ENCODE measurements at regions not wholly inside any gene's neighbourhood (a gene's known extent, or its start where the extent isn't known, plus 50 kb on each side); places are given as distances from the start of the nearest gene placed in this dataset.

GRCh38 chr1:8198522-8198921 is 119.4 kb upstream of the SLC45A1 start:
- H3K4me1 ChIP-seq (ENCODE audit: control insufficient read depth in 1 of 2, low read depth in 2 of 2): peaks cover 38 to 84% of the 10 kb centered on the region in 2 donors
- no peak for DNase-seq (ENCODE audit: low spot score)

GRCh38 chr1:8197493-8198282 is 120.2 kb upstream of the SLC45A1 start:
- Histone ChIP-seq H3K9me3 (no peaks in the 10 kb centered on the region), H3K4me1 (ENCODE audit: control insufficient read depth in 1 of 2, low read depth in 2 of 2) (peaks cover 30 to 76% of the 10 kb centered on the region in 2 donors), H3K36me3 (no peaks in the 10 kb centered on the region), H3K27me3 (replicated peaks; ENCODE audit: insufficient read depth) (no peaks in the 10 kb centered on the region), H3K4me3 (no peak overlapping the region), H3K27ac (peak overlapping the region; percentile 79 to 93)
- TF ChIP-seq, protein P1, sequence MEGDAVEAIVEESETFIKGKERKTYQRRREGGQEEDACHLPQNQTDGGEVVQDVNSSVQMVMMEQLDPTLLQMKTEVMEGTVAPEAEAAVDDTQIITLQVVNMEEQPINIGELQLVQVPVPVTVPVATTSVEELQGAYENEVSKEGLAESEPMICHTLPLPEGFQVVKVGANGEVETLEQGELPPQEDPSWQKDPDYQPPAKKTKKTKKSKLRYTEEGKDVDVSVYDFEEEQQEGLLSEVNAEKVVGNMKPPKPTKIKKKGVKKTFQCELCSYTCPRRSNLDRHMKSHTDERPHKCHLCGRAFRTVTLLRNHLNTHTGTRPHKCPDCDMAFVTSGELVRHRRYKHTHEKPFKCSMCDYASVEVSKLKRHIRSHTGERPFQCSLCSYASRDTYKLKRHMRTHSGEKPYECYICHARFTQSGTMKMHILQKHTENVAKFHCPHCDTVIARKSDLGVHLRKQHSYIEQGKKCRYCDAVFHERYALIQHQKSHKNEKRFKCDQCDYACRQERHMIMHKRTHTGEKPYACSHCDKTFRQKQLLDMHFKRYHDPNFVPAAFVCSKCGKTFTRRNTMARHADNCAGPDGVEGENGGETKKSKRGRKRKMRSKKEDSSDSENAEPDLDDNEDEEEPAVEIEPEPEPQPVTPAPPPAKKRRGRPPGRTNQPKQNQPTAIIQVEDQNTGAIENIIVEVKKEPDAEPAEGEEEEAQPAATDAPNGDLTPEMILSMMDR (IDR thresholded peaks at IDR 0.05): no peak
- DNase-seq (ENCODE audit: low spot score) (peak; percentile 54), ATAC-seq (ENCODE audit: insufficient number of reproducible peaks, low FRiP score, low read depth) (no peak)

More at GRCh38 chr1:8198522-8198921, 119.4 kb upstream of the SLC45A1 start:
- H3K9me3 ChIP-seq: no peaks in the 10 kb centered on the region
- no peak overlapping the region for H3K4me3 ChIP-seq
- H3K36me3 ChIP-seq: no peaks in the 10 kb centered on the region
- H3K27ac ChIP-seq: peak overlapping the region; percentile 79 to 93
- ATAC-seq (ENCODE audit: insufficient number of reproducible peaks, low FRiP score, low read depth): no peak
- TF ChIP-seq, protein P1 (IDR thresholded peaks at IDR 0.05): no peak
- H3K27me3 ChIP-seq (replicated peaks; ENCODE audit: insufficient read depth): no peaks in the 10 kb centered on the region

DNA sequence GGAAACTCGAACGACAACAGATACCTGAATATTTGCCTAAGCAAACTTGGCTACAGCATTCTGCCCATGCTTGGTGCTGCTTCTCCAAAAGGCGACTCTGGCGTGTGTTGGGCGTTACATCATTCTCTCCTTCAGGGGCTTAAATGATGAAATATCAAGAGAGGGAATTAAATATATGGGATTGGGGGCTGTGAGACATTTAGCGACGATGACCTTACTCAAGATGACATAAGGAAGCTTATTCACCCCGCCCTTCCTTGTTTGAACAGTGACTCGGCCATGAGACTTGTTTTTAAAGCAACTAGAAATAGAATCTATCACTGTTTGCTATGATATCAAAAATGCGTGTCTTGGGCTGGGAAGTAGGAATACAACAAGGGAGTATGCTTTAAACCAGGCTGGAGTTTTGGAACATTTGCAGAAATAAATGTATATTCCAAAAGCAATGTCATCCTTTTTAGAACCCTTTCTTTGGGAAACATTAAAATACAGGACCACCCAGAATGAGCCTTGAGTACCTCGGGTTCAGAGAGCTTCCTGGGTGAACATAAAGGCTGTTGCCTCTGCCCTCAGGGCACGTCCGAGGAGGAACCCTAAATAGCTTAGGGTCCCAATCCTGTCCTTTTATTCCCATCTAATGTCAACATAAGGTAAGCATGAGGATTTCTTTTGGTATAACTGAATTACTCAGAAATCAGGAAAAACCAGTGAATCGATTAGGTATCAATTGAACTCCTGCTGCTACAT is 123.3 kb upstream of the SLC45A1 start:
- H3K36me3 ChIP-seq: no peaks in the 10 kb centered on the region
- H3K27ac ChIP-seq: peak overlapping the region; percentile 43 to 65
- DNase-seq (ENCODE audit: low spot score): no peak
- TF ChIP-seq, protein P1 (IDR thresholded peaks at IDR 0.05): no peak
- ATAC-seq (ENCODE audit: insufficient number of reproducible peaks, low FRiP score, low read depth): no peak
- no peak overlapping the region for H3K4me3 ChIP-seq
- H3K9me3 ChIP-seq: no peaks in the 10 kb centered on the region
- H3K4me1 ChIP-seq (ENCODE audit: control insufficient read depth in 1 of 2, low read depth in 2 of 2): peaks cover 17 to 53% of the 10 kb centered on the region in 2 donors
- H3K27me3 ChIP-seq (replicated peaks; ENCODE audit: insufficient read depth): no peaks in the 10 kb centered on the region

DNA sequence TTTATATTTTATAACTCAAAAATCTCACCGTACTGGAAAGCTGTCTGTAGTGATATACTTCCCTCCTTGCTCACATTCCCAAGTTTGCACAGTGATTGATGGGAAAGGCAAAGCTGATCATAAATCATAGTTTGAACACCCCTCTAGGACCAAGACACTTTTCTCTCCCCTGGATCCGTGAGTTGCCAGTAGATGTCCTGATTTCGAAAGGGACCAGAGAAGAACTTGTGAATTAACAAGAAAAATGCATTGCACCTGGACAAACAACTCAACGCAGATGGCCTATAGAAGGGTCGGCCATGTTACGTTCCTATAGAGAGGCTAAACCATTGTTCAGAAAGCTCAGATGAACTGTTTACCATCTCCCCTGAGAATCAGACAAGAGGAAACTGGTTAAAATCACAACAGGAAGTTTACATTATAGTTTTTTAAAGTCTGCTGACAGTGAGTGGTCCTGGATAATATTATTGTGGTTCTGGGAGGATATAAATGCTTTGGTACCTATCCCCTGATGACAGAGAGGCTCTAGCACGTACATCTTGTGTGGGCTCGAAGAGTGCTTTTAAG is 124.0 kb upstream of the SLC45A1 start:
- Histone ChIP-seq H3K9me3 (no peaks in the 10 kb centered on the region), H3K4me3 (no peak overlapping the region), H3K36me3 (no peaks in the 10 kb centered on the region), H3K27me3 (replicated peaks; ENCODE audit: insufficient read depth) (no peaks in the 10 kb centered on the region), H3K27ac (peak overlapping the region; percentile 43 to 65), H3K4me1 (ENCODE audit: control insufficient read depth in 1 of 2, low read depth in 2 of 2) (peaks cover 17 to 58% of the 10 kb centered on the region in 2 donors)
- TF ChIP-seq, protein P1 (IDR thresholded peaks at IDR 0.05): no peak
- DNase-seq (ENCODE audit: low spot score) (no peak), ATAC-seq (ENCODE audit: insufficient number of reproducible peaks, low FRiP score, low read depth) (no peak)

DNA sequence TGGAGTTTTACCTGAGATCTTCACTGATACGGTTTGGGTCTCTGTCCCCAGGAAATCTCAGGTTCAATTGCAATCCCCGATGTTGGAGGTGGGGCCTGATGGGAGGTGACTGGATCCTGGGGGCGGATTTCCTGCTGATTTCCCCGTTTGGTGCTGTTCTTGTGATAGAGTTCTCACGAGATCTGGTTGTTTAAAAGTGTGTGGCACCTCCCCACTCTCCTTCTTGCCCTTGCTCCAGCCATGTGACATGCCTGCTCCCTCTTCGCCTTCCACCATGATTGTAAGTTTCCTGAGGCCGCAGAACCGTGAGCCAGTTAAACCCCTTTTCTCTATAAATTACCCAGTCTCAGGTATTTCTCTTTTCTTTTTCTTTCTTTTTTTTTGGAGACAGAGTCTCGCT is 126.4 kb upstream of the SLC45A1 start:
- Histone ChIP-seq H3K27ac (no peak overlapping the region), H3K27me3 (replicated peaks; ENCODE audit: insufficient read depth) (no peaks in the 10 kb centered on the region), H3K9me3 (no peaks in the 10 kb centered on the region), H3K4me1 (ENCODE audit: control insufficient read depth in 1 of 2, low read depth in 2 of 2) (peaks cover 9 to 41% of the 10 kb centered on the region in 2 donors), H3K36me3 (no peaks in the 10 kb centered on the region), H3K4me3 (no peak overlapping the region)
- TF ChIP-seq, protein P1 (IDR thresholded peaks at IDR 0.05): no peak
- no peak for DNase-seq (ENCODE audit: low spot score)
- ATAC-seq (ENCODE audit: insufficient number of reproducible peaks, low FRiP score, low read depth): no peak

Data from thoracic aorta (tissue), 2 donors.